ENCODE measurements at regions not wholly inside any gene's neighbourhood (a gene's known extent, or its start where the extent isn't known, plus 50 kb on each side); places are given as distances from the start of the nearest gene placed in this dataset.

DNA sequence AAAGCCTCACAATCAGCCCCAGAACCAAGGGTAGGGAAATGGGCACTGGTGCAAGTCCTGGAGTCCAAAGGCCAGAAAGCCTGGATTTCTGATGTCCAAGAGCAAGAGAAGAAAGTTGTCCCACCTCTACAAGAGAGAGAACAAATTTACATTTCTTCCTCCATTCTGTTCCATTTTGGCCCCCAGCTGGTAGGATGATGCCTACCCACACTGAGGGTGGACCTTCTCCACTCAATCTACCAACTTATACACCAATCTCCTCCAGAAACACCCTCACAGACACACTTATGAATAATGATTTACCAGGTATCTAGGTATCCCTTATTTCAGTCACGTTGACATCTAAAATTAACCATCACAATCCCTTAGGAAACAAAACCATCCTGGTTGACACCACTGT lies 367.8 kb upstream of the GRIA3 start:
- H3K9me3 ChIP-seq (ENCODE audit: low read length): no peaks in the 10 kb centered on the region
- H3K27me3 ChIP-seq (ENCODE audit: insufficient read depth, low read length, poor library complexity, severe bottlenecking): no peaks in the 10 kb centered on the region
- no peak overlapping the region for H3K4me3 ChIP-seq (ENCODE audit: low read length)
- no peak overlapping the region for H3K4me3 Mint-ChIP-seq
- H3K27ac ChIP-seq (ENCODE audit: low read depth, low read length): no peak overlapping the region
- H3K4me1 Mint-ChIP-seq: no peaks in the 10 kb centered on the region
- no peak for DNase-seq
- ChIA-PET POLR2A (no interaction called here), CTCF (no interaction called here)
- H3K36me3 ChIP-seq (ENCODE audit: insufficient read depth, low read length): no peaks in the 10 kb centered on the region
- H3K36me3 Mint-ChIP-seq: no peaks in the 10 kb centered on the region
- no peaks in the 10 kb centered on the region for H3K4me1 ChIP-seq (ENCODE audit: insufficient read depth, low read length)
- H3K9me3 Mint-ChIP-seq: peaks cover 0 to 13% (median 3%) of the 10 kb centered on the region in 5 donors
- no peak overlapping the region for H3K27ac Mint-ChIP-seq
- no peaks in the 10 kb centered on the region for H3K27me3 Mint-ChIP-seq

DNA sequence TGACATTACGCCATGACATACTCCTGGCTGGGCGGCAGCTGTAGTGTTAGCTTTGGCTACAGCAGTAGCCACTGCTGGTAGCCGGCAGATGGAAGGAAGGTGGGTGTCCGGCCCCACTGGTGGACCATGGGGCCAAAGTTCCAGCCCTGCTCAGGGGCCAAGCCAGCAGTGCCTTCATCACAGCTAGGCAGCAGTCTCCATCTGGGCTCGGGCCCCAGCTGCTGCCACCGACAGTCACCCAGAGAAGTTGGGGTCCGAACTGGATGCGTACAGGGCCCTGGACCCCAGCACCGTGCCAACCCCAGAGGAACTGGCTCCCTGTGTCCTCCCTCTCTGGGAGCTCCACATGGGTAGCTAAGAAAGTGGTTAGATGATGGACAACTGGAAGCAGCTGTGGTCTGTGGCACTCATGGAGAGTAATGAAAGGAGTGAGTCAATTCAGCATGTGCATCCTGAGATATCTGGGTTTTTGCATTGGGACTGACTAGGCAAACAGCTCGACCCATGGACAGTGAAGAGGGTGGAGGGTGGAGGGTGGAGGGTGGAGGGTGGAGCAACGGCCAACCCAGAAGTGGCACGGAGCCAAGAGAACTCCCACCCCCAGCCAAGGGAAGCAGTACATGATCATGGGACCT lies 366.6 kb upstream of the GRIA3 start:
- Histone ChIP-seq H3K9me3 (ENCODE audit: low read length) (no peaks in the 10 kb centered on the region), H3K4me1 (ENCODE audit: insufficient read depth, low read length) (no peaks in the 10 kb centered on the region), H3K27ac (ENCODE audit: low read depth, low read length) (no peak overlapping the region), H3K27me3 (ENCODE audit: insufficient read depth, low read length, poor library complexity, severe bottlenecking) (no peaks in the 10 kb centered on the region), H3K4me3 (ENCODE audit: low read length) (no peak overlapping the region), H3K36me3 (ENCODE audit: insufficient read depth, low read length) (no peaks in the 10 kb centered on the region)
- peaks cover 0 to 12% (median 3%) of the 10 kb centered on the region in 5 donors for H3K9me3 Mint-ChIP-seq
- no peak for DNase-seq
- no peak overlapping the region for H3K4me3 Mint-ChIP-seq
- ChIA-PET POLR2A (no interaction called here), CTCF (no interaction called here)
- no peaks in the 10 kb centered on the region for H3K4me1 Mint-ChIP-seq
- H3K27ac Mint-ChIP-seq: no peak overlapping the region
- H3K27me3 Mint-ChIP-seq: no peaks in the 10 kb centered on the region
- H3K36me3 Mint-ChIP-seq: no peaks in the 10 kb centered on the region

DNA sequence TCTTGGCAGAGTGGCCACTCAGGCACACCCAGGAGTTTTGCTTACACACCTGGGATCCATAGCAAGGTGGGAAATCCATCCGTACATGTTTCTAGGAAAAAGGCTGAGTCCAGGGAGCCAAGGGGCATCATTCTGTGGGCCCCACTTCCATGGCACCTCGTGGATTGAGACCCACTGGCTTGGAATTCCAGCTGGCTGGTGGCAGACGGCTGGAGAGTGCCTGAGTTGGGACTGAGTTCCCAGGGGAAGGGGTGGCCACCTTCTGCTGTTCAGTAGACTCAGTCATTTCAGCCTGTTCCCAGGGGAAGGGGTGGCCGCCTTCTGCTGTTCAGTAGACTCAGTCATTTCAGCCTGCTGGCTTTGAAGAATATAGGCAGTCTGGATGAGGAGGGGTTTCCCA lies 366.0 kb upstream of the GRIA3 start:
- Histone ChIP-seq H3K27me3 (ENCODE audit: insufficient read depth, low read length, poor library complexity, severe bottlenecking) (no peaks in the 10 kb centered on the region), H3K36me3 (ENCODE audit: insufficient read depth, low read length) (no peaks in the 10 kb centered on the region), H3K9me3 (ENCODE audit: low read length) (no peaks in the 10 kb centered on the region), H3K4me1 (ENCODE audit: insufficient read depth, low read length) (no peaks in the 10 kb centered on the region), H3K4me3 (ENCODE audit: low read length) (no peak overlapping the region), H3K27ac (ENCODE audit: low read depth, low read length) (no peak overlapping the region)
- no peak overlapping the region for H3K27ac Mint-ChIP-seq
- DNase-seq: no peak
- H3K4me3 Mint-ChIP-seq: no peak overlapping the region
- no peaks in the 10 kb centered on the region for H3K27me3 Mint-ChIP-seq
- ChIA-PET POLR2A (no interaction called here), CTCF (no interaction called here)
- no peaks in the 10 kb centered on the region for H3K4me1 Mint-ChIP-seq
- H3K36me3 Mint-ChIP-seq: no peaks in the 10 kb centered on the region
- peaks cover 0 to 11% (median 3%) of the 10 kb centered on the region in 5 donors for H3K9me3 Mint-ChIP-seq

DNA sequence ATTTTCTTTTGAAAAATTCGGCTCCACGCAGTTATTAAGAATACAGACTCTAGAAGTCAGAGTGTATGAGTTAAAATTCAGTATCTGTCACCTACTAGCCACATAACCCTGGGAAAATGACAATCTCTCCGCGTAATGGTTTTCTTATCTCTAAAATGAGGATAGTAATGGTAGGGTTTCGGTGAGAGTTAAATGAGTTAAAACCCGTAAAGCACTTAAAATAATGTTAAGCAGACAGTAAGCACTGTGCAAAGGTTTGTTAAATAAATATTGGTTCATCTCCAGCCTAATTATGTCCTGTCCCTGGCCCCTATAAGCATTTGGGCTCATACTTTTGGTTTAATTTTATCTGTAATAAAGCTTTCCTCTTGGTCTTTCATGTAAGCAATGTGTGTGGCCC lies 350.8 kb upstream of the GRIA3 start:
- Mint-ChIP-seq H3K27ac (no peak overlapping the region), H3K4me3 (no peak overlapping the region), H3K4me1 (no peaks in the 10 kb centered on the region), H3K9me3 (peaks cover 0 to 2% (median 0%) of the 10 kb centered on the region in 5 donors), H3K36me3 (no peaks in the 10 kb centered on the region), H3K27me3 (no peaks in the 10 kb centered on the region)
- no peaks in the 10 kb centered on the region for H3K9me3 ChIP-seq (ENCODE audit: low read length)
- no peak for DNase-seq
- POLR2A ChIA-PET: no interaction called here
- CTCF ChIA-PET: no interaction called here
- H3K27me3 ChIP-seq (ENCODE audit: insufficient read depth, low read length, poor library complexity, severe bottlenecking): no peaks in the 10 kb centered on the region
- H3K27ac ChIP-seq (ENCODE audit: low read depth, low read length): no peak overlapping the region
- no peaks in the 10 kb centered on the region for H3K4me1 ChIP-seq (ENCODE audit: insufficient read depth, low read length)
- H3K4me3 ChIP-seq (ENCODE audit: low read length): no peak overlapping the region
- H3K36me3 ChIP-seq (ENCODE audit: insufficient read depth, low read length): no peaks in the 10 kb centered on the region

DNA sequence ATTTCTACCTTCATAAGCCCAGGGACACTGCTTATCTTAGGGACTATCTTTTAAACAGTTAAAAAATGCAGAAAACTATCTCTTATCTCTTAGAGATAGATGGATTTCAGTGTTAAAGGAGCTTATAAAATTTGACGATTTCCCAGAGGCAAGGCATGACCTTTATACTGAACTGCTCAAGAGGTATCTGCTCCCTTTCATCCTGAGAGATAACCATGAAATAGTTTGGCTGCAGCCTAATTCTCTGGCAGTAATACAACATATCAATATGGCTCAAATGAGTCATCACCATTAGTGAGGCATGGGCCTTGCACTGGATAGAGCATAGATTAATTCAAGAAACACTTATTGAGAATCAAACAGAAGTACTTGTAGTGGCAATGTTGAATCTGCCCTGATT lies 348.2 kb upstream of the GRIA3 start:
- Histone ChIP-seq H3K27ac (ENCODE audit: low read depth, low read length) (no peak overlapping the region), H3K36me3 (ENCODE audit: insufficient read depth, low read length) (no peaks in the 10 kb centered on the region), H3K4me3 (ENCODE audit: low read length) (no peak overlapping the region), H3K9me3 (ENCODE audit: low read length) (no peaks in the 10 kb centered on the region), H3K27me3 (ENCODE audit: insufficient read depth, low read length, poor library complexity, severe bottlenecking) (no peaks in the 10 kb centered on the region), H3K4me1 (ENCODE audit: insufficient read depth, low read length) (no peaks in the 10 kb centered on the region)
- DNase-seq: no peak
- Mint-ChIP-seq H3K27me3 (no peaks in the 10 kb centered on the region), H3K4me1 (no peaks in the 10 kb centered on the region), H3K36me3 (no peaks in the 10 kb centered on the region), H3K27ac (no peak overlapping the region), H3K4me3 (no peak overlapping the region), H3K9me3 (peaks cover 0 to 2% (median 0%) of the 10 kb centered on the region in 5 donors)
- ChIA-PET POLR2A (no interaction called here), CTCF (no interaction called here)

DNA sequence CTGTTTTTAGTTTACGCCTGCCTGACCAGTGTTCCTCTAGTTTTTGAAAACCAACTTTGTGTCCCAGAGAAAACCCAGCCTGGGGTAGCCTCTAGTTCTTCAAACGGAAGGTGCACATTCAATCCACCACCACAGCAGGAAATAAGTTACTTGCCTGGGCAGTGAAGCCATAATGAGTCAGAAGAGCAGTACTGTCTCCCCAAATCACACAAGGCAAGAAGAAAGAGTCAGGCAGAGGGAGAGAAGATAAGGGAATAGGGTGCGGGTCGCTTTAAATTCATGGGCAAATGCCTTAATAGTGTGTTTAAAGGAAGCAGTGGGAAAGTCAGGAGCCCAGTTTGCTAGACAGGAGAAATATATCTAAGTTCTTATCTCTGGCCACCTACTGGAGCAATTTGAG lies 333.8 kb upstream of the GRIA3 start:
- Histone ChIP-seq H3K27me3 (ENCODE audit: insufficient read depth, low read length, poor library complexity, severe bottlenecking) (no peaks in the 10 kb centered on the region), H3K4me3 (ENCODE audit: low read length) (no peak overlapping the region), H3K27ac (ENCODE audit: low read depth, low read length) (no peak overlapping the region), H3K36me3 (ENCODE audit: insufficient read depth, low read length) (no peaks in the 10 kb centered on the region), H3K9me3 (ENCODE audit: low read length) (no peaks in the 10 kb centered on the region), H3K4me1 (ENCODE audit: insufficient read depth, low read length) (no peaks in the 10 kb centered on the region)
- H3K4me3 Mint-ChIP-seq: no peak overlapping the region
- DNase-seq: no peak
- POLR2A ChIA-PET: no interaction called here
- H3K27ac Mint-ChIP-seq: no peak overlapping the region
- peaks cover 0 to 12% (median 5%) of the 10 kb centered on the region in 5 donors for H3K9me3 Mint-ChIP-seq
- H3K4me1 Mint-ChIP-seq: no peaks in the 10 kb centered on the region
- CTCF ChIA-PET: no interaction called here
- H3K36me3 Mint-ChIP-seq: no peaks in the 10 kb centered on the region
- H3K27me3 Mint-ChIP-seq: no peaks in the 10 kb centered on the region

DNA sequence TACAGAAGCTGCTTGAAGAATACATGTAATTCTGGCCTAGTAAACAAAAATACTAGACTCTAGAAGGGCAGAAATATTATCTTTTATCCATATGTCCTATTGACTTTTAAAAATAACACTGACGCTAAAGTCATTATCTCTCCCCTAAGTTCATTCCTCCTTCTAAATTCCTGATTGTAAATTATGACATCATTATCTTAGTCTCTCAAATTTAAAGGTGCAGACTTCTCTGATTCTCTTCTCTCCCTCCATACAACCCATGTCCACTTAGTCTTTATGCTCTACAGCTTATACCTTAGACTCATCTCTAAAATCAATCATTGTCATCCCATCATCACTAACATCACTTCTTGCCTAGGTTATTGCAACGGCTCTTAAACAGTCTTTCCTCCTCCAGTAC lies 327.9 kb upstream of the GRIA3 start:
- H3K4me1 ChIP-seq (ENCODE audit: insufficient read depth, low read length): no peaks in the 10 kb centered on the region
- H3K27ac Mint-ChIP-seq: no peak overlapping the region
- POLR2A ChIA-PET: no interaction called here
- no peak for DNase-seq
- no peaks in the 10 kb centered on the region for H3K36me3 Mint-ChIP-seq
- peaks cover 0 to 12% (median 3%) of the 10 kb centered on the region in 5 donors for H3K9me3 Mint-ChIP-seq
- no peaks in the 10 kb centered on the region for H3K27me3 Mint-ChIP-seq
- no peaks in the 10 kb centered on the region for H3K27me3 ChIP-seq (ENCODE audit: insufficient read depth, low read length, poor library complexity, severe bottlenecking)
- CTCF ChIA-PET: no interaction called here
- H3K4me1 Mint-ChIP-seq: no peaks in the 10 kb centered on the region
- H3K36me3 ChIP-seq (ENCODE audit: insufficient read depth, low read length): no peaks in the 10 kb centered on the region
- no peaks in the 10 kb centered on the region for H3K9me3 ChIP-seq (ENCODE audit: low read length)
- no peak overlapping the region for H3K4me3 ChIP-seq (ENCODE audit: low read length)
- no peak overlapping the region for H3K27ac ChIP-seq (ENCODE audit: low read depth, low read length)
- H3K4me3 Mint-ChIP-seq: no peak overlapping the region

DNA sequence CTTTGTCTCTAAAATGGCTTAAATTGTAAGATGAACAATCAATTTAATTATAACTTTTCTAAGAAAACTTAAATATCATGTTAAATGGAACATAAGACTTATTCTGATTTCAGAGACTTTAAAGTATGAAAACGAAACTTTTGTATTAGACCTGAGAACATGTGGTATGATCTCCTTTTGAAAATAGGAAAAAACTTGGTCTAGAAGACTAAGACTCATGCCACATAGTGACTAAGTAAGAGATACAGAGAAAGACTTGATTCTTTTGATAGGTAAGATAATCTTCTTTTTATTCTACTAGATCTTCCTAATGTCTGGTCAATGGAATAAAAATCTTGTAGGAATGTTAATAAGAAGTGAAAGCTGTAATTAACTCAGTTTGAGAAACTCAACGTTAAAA lies 326.3 kb upstream of the GRIA3 start:
- no peak overlapping the region for H3K4me3 Mint-ChIP-seq
- peaks cover 0 to 12% (median 3%) of the 10 kb centered on the region in 5 donors for H3K9me3 Mint-ChIP-seq
- CTCF ChIA-PET: no interaction called here
- no peaks in the 10 kb centered on the region for H3K36me3 ChIP-seq (ENCODE audit: insufficient read depth, low read length)
- no peaks in the 10 kb centered on the region for H3K36me3 Mint-ChIP-seq
- no peaks in the 10 kb centered on the region for H3K4me1 ChIP-seq (ENCODE audit: insufficient read depth, low read length)
- H3K27me3 ChIP-seq (ENCODE audit: insufficient read depth, low read length, poor library complexity, severe bottlenecking): no peaks in the 10 kb centered on the region
- H3K4me1 Mint-ChIP-seq: no peaks in the 10 kb centered on the region
- no peak for DNase-seq
- H3K9me3 ChIP-seq (ENCODE audit: low read length): no peaks in the 10 kb centered on the region
- POLR2A ChIA-PET: no interaction called here
- H3K27ac Mint-ChIP-seq: no peak overlapping the region
- H3K27ac ChIP-seq (ENCODE audit: low read depth, low read length): no peak overlapping the region
- no peaks in the 10 kb centered on the region for H3K27me3 Mint-ChIP-seq
- no peak overlapping the region for H3K4me3 ChIP-seq (ENCODE audit: low read length)

DNA sequence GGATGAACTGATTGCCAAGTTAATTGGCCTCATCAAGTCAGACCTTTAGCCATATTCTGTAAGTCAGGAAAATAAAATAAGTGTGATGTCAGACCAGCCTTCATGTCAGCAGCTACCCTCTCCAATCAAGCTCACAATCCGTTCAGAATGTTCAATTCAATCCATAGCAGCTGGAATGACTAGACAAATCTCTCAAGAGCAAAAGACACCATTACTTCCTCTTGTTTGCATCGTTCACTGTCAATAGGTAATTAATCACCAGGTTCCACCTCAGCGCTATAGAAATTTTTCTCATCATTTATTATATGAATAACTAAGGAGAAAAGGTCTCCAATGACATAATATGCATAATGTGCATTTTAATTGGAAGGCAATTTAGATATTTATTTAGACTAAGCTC lies 321.0 kb upstream of the GRIA3 start:
- no peaks in the 10 kb centered on the region for H3K9me3 ChIP-seq (ENCODE audit: low read length)
- no peak overlapping the region for H3K4me3 Mint-ChIP-seq
- H3K36me3 ChIP-seq (ENCODE audit: insufficient read depth, low read length): no peaks in the 10 kb centered on the region
- peaks cover 0 to 2% (median 0%) of the 10 kb centered on the region in 5 donors for H3K9me3 Mint-ChIP-seq
- no peaks in the 10 kb centered on the region for H3K27me3 ChIP-seq (ENCODE audit: insufficient read depth, low read length, poor library complexity, severe bottlenecking)
- H3K27ac Mint-ChIP-seq: no peak overlapping the region
- no peak overlapping the region for H3K4me3 ChIP-seq (ENCODE audit: low read length)
- H3K27ac ChIP-seq (ENCODE audit: low read depth, low read length): no peak overlapping the region
- ChIA-PET CTCF (no interaction called here), POLR2A (no interaction called here)
- H3K27me3 Mint-ChIP-seq: no peaks in the 10 kb centered on the region
- H3K4me1 Mint-ChIP-seq: no peaks in the 10 kb centered on the region
- no peak for DNase-seq
- H3K4me1 ChIP-seq (ENCODE audit: insufficient read depth, low read length): no peaks in the 10 kb centered on the region
- H3K36me3 Mint-ChIP-seq: no peaks in the 10 kb centered on the region
